Fibroblast of mammary gland (primary cell): ENCODE measurements at regions not wholly inside any gene's neighbourhood (a gene's known extent, or its start where the extent isn't known, plus 50 kb on each side); places are given as distances from the start of the nearest gene placed in this dataset.

ENCODE experiments used
- DNase-seq: peaks from one replicate; pipeline ENCODE4 v3.0.0-alpha.2; 2010; ENCODE audit warnings: low read depth
- H3K4me3 ChIP-seq: 2 replicates; pipeline ENCODE4 v1.5.1; 2011; ENCODE audit warnings: low read depth, mild to moderate bottlenecking, low read length, moderate library complexity; ENCODE audit not compliant: control insufficient read depth
- CTCF ChIP-seq: conservative IDR thresholded peaks from 2 replicates; pipeline ENCODE4 v1.5.1; 2011; ENCODE audit warnings: low read depth, low read length, inconsistent platforms; ENCODE audit not compliant: control insufficient read depth, insufficient read depth

GRCh38 chr21:20086508-20086907, 911.7 kb upstream of the NCAM2 start:
- DNase-seq: no peak
- H3K4me3 ChIP-seq: no peak overlapping the region
- no peak for TF ChIP-seq CTCF

- TF ChIP-seq CTCF: no peak
- no peak overlapping the region for H3K4me3 ChIP-seq
- no peak for DNase-seq
Measured at GRCh38 chr21:20106368-20106767, 891.8 kb upstream of the NCAM2 start.

- no peak overlapping the region for H3K4me3 ChIP-seq
- DNase-seq: no peak
- TF ChIP-seq CTCF: no peak
Measured at GRCh38 chr21:20108016-20108415, 890.2 kb upstream of the NCAM2 start.

GRCh38 chr21:20108976-20109540, 889.2 kb upstream of the NCAM2 start:
- no peak for DNase-seq
- H3K4me3 ChIP-seq: no peak overlapping the region
- no peak for TF ChIP-seq CTCF

- H3K4me3 ChIP-seq: no peak overlapping the region
- DNase-seq: no peak
- no peak for TF ChIP-seq CTCF
Measured at GRCh38 chr21:20110368-20110767, 887.8 kb upstream of the NCAM2 start.

GRCh38 chr21:20151741-20152140, 846.5 kb upstream of the NCAM2 start:
- TF ChIP-seq CTCF: no peak
- no peak for DNase-seq
- no peak overlapping the region for H3K4me3 ChIP-seq

GRCh38 chr21:20163167-20163566, 835.0 kb upstream of the NCAM2 start:
- no peak for TF ChIP-seq CTCF
- H3K4me3 ChIP-seq: no peak overlapping the region
- no peak for DNase-seq
